ENCODE measurements at regions not wholly inside any gene's neighbourhood (a gene's known extent, or its start where the extent isn't known, plus 50 kb on each side); places are given as distances from the start of the nearest gene placed in this dataset.

DNA sequence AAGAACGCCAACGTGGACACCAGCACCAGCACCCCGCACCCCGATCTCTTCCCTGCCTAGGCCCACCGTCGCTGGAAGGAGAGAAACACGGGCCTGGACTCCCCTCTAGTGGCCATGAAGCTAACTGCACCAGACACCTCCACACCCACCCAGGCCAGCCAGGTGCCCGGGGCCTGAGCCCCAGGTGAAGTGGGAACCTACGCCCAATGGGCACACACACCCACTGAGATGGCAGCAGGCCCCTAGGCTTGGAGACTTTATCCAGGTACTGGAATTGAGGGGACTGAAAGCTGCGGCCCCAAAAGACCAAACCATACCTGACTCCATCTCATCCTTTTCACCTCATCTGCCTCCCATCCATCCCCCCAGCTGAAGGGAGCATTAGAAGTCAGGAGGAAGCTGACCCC, 81.0 kb downstream of the BUD13 start:
- TF ChIP-seq, protein P1, sequence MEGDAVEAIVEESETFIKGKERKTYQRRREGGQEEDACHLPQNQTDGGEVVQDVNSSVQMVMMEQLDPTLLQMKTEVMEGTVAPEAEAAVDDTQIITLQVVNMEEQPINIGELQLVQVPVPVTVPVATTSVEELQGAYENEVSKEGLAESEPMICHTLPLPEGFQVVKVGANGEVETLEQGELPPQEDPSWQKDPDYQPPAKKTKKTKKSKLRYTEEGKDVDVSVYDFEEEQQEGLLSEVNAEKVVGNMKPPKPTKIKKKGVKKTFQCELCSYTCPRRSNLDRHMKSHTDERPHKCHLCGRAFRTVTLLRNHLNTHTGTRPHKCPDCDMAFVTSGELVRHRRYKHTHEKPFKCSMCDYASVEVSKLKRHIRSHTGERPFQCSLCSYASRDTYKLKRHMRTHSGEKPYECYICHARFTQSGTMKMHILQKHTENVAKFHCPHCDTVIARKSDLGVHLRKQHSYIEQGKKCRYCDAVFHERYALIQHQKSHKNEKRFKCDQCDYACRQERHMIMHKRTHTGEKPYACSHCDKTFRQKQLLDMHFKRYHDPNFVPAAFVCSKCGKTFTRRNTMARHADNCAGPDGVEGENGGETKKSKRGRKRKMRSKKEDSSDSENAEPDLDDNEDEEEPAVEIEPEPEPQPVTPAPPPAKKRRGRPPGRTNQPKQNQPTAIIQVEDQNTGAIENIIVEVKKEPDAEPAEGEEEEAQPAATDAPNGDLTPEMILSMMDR (IDR thresholded peaks at IDR 0.05 in 4 of 5, conservative IDR thresholded peaks at IDR 0.05 in 1 of 5) = peak; percentile 59 to 81 (median 73)
- TF ChIP-seq POLR2A (IDR thresholded peaks at IDR 0.05) = no peak

All from gastrocnemius medialis (tissue), 4 donors.